DMS53 treated with DMSO at 0.1 percent for 48 hours (cell line): ENCODE measurements at regions not wholly inside any gene's neighbourhood (a gene's known extent, or its start where the extent isn't known, plus 50 kb on each side); places are given as distances from the start of the nearest gene placed in this dataset.

Experiments
- DNase-seq: peaks from one replicate; lab custom pipeline; 2025; ENCODE audit not compliant: unreplicated experiment; lab: John Stamatoyannopoulos, UW

GRCh38 chr10:21099291-21100062, 202.4 kb upstream of the NEBL start:
- DNase-seq: no peak

- DNase-seq: no peak
Observed at GRCh38 chr10:21097926-21098355, 200.8 kb upstream of the NEBL start.

GRCh38 chr10:21095494-21096055, 198.5 kb upstream of the NEBL start:
- no peak for DNase-seq

- DNase-seq: no peak
Observed at GRCh38 chr10:21095073-21095472, 198.0 kb upstream of the NEBL start.

- DNase-seq: no peak
Observed at GRCh38 chr10:21092683-21093524, 195.8 kb upstream of the NEBL start.

GRCh38 chr10:21090609-21091082, 193.5 kb upstream of the NEBL start:
- no peak for DNase-seq

- DNase-seq: no peak
Observed at GRCh38 chr10:21087476-21087875, 190.4 kb upstream of the NEBL start.

- no peak for DNase-seq
Observed at GRCh38 chr10:21084700-21085099, 187.6 kb upstream of the NEBL start.

GRCh38 chr10:21083861-21084260, 186.8 kb upstream of the NEBL start:
- DNase-seq: peak; percentile 35

GRCh38 chr10:21082206-21082605, 185.1 kb upstream of the NEBL start:
- no peak for DNase-seq

GRCh38 chr10:21080261-21080660, 183.2 kb upstream of the NEBL start:
- no peak for DNase-seq

- DNase-seq: no peak
Observed at GRCh38 chr10:21079330-21079658, 182.2 kb upstream of the NEBL start.

GRCh38 chr10:21078410-21079329, 181.6 kb upstream of the NEBL start:
- peak; percentile 79 for DNase-seq

GRCh38 chr10:21077681-21078080, 180.6 kb upstream of the NEBL start:
- no peak for DNase-seq

GRCh38 chr10:21076381-21076780, 179.3 kb upstream of the NEBL start:
- DNase-seq: no peak

- DNase-seq: no peak
Observed at GRCh38 chr10:21075880-21076279, 178.8 kb upstream of the NEBL start.

GRCh38 chr10:21071001-21071673, 174.0 kb upstream of the NEBL start:
- DNase-seq: no peak

GRCh38 chr10:21069929-21070700, 173.0 kb upstream of the NEBL start:
- DNase-seq: no peak

GRCh38 chr10:21069278-21069677, 172.2 kb upstream of the NEBL start:
- DNase-seq: no peak
